ENCODE measurements at regions not wholly inside any gene's neighbourhood (a gene's known extent, or its start where the extent isn't known, plus 50 kb on each side); places are given as distances from the start of the nearest gene placed in this dataset.
"Not testable (repeated sequence)": the region's sequence is repeated elsewhere in the genome, so short reads cannot be mapped to it uniquely, and the experiment has no call there.

- no peak for TF ChIP-seq CTCF (IDR thresholded peaks at IDR 0.05; ENCODE audit: borderline replicate concordance, insufficient read depth, low read depth, low read length)
- no peak overlapping the region for H3K4me3 ChIP-seq (ENCODE audit: low read depth, low read length)
Observed at GRCh38 chr4:188783606-188784160, 644.4 kb downstream of the TRIML1 start.

GRCh38 chr4:188796600-188796999 is 657.4 kb downstream of the TRIML1 start:
- H3K4me3 ChIP-seq (ENCODE audit: low read depth, low read length), result not testable (repeated sequence)

DNA sequence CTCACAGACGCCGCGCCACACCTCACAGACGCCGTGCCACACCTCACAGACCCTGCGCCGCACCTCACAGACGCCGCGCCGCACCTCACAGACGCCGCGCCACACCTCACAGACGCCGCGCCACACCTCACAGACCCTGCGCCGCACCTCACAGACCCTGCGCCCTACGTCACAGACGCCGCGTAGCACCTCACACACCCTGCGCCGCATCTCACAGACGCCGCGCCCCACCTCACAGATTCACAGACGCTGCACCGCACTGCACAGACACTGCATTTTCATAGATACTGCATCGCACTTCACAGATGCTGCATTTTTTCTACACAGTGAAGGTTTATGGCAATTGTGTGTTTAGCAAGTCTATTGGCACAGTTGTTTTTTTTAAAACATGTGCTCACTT is 657.8 kb downstream of the TRIML1 start:
- H3K4me3 ChIP-seq (ENCODE audit: low read depth, low read length), result not testable (repeated sequence)

- no peak overlapping the region for H3K4me3 ChIP-seq (ENCODE audit: low read depth, low read length)
- no peak for TF ChIP-seq CTCF (IDR thresholded peaks at IDR 0.05; ENCODE audit: borderline replicate concordance, insufficient read depth, low read depth, low read length)
Observed at GRCh38 chr4:188804861-188805260, 665.6 kb downstream of the TRIML1 start.

DNA sequence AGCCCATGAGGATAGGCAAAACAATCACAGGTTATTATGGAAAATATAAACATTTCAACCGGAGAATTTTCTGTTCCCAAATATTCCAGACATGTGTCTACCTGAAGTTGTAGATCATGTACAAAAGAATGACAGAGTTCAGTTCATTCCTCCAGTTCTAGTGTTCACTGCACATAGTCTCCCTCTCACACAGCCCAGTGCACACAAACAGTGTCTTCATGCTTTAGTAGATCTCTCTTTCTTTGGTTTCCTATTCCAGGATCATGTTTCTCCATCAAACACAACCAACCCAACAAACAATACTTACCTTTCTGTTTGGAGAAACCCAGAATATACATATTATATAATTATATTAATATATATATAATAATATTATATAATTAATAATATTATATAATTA is 671.9 kb downstream of the TRIML1 start:
- TF ChIP-seq CTCF (IDR thresholded peaks at IDR 0.05; ENCODE audit: borderline replicate concordance, insufficient read depth, low read depth, low read length), result no peak
- no peak overlapping the region for H3K4me3 ChIP-seq (ENCODE audit: low read depth, low read length)

- no peak for TF ChIP-seq CTCF (IDR thresholded peaks at IDR 0.05; ENCODE audit: borderline replicate concordance, insufficient read depth, low read depth, low read length)
- H3K4me3 ChIP-seq (ENCODE audit: low read depth, low read length), result no peak overlapping the region
Observed at GRCh38 chr4:188812644-188813043, 673.4 kb downstream of the TRIML1 start.

- H3K4me3 ChIP-seq (ENCODE audit: low read depth, low read length), result no peak overlapping the region
- TF ChIP-seq CTCF (IDR thresholded peaks at IDR 0.05; ENCODE audit: borderline replicate concordance, insufficient read depth, low read depth, low read length), result no peak
Observed at GRCh38 chr4:188818300-188818699, 679.1 kb downstream of the TRIML1 start.

DNA sequence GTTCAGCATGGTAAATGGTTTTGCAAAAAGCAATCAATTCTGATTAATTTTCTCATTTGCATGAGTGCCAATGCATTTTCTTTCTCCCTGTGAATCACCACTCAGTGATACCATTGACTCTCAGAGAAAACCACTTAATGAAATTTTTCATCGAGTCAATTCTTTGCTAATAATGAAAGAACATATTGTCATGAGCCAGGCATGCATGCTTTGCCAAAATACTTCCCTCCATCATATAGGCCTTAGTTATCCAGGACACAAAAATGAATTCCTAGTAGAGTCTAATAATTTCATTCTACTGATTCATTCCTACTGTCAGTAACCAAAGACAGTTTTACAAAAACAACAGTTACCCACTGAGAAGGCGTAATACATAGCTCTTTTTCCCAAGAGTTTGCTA is 680.0 kb downstream of the TRIML1 start:
- no peak overlapping the region for H3K4me3 ChIP-seq (ENCODE audit: low read depth, low read length)
- no peak for TF ChIP-seq CTCF (IDR thresholded peaks at IDR 0.05; ENCODE audit: borderline replicate concordance, insufficient read depth, low read depth, low read length)

All from GM12875 (cell line).